PFSK-1 (cell line): ENCODE measurements at regions not wholly inside any gene's neighbourhood (a gene's known extent, or its start where the extent isn't known, plus 50 kb on each side); places are given as distances from the start of the nearest gene placed in this dataset.

Source experiments
- FOXP2 ChIP-seq: optimal IDR thresholded peaks from 2 replicates; pipeline ENCODE3; 2011; ENCODE audit warnings: borderline replicate concordance, control low read depth, inconsistent platforms; ENCODE audit not compliant: insufficient read depth; ENCODE audit errors: extremely low read length, extremely low read depth
- POLR2AphosphoS5 ChIP-seq: IDR thresholded peaks from 2 replicates; pipeline ENCODE4 v1.6.1; 2012; ENCODE audit warnings: low read depth, mild to moderate bottlenecking, control low read depth, low read length, moderate library complexity
- SIN3A ChIP-seq: IDR thresholded peaks from 2 replicates; pipeline ENCODE4 v1.6.1; 2012; ENCODE audit warnings: mild to moderate bottlenecking, low read length, moderate library complexity, borderline replicate concordance; ENCODE audit not compliant: insufficient read depth
- TAF1 ChIP-seq: IDR thresholded peaks from 2 replicates; pipeline ENCODE4 v1.6.1; 2012; ENCODE audit warnings: low read length, control low read depth, borderline replicate concordance; ENCODE audit not compliant: insufficient read depth
- TF ChIP-seq, protein P1 (sequence below), 2 experiments: IDR thresholded peaks; 2 replicates each; pipeline versions ENCODE4 v1.6.1 to v1.8.0; 2011 to 2012; ENCODE audit warnings: low read depth in 2 of 2, low read length in 2 of 2, control low read depth in 1 of 2, inconsistent platforms in 1 of 2, mild to moderate bottlenecking in 1 of 2, moderate library complexity in 1 of 2; ENCODE audit not compliant: insufficient read depth in 1 of 2

DNA sequence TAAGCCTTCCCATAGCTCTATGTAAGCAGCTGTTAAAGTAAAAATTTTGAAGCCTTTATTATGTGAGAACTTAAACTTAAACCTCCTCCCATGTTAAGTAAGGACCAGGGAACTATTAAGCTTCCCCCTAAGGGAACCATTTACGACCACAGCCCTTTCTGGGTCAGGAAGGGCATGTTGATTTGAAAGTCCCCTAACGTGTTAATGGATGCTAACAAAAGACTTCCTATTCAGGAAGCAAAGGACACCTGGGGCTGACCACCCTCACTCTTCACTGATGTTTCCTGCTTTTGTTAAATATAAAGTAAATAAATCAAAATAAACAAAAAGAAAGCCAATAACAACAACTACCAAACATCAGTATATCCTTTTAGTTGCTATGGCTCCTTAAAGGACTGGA lies 170.6 kb upstream of the RFX3 start:
- no peak for TF ChIP-seq POLR2AphosphoS5
- TF ChIP-seq, protein P1, sequence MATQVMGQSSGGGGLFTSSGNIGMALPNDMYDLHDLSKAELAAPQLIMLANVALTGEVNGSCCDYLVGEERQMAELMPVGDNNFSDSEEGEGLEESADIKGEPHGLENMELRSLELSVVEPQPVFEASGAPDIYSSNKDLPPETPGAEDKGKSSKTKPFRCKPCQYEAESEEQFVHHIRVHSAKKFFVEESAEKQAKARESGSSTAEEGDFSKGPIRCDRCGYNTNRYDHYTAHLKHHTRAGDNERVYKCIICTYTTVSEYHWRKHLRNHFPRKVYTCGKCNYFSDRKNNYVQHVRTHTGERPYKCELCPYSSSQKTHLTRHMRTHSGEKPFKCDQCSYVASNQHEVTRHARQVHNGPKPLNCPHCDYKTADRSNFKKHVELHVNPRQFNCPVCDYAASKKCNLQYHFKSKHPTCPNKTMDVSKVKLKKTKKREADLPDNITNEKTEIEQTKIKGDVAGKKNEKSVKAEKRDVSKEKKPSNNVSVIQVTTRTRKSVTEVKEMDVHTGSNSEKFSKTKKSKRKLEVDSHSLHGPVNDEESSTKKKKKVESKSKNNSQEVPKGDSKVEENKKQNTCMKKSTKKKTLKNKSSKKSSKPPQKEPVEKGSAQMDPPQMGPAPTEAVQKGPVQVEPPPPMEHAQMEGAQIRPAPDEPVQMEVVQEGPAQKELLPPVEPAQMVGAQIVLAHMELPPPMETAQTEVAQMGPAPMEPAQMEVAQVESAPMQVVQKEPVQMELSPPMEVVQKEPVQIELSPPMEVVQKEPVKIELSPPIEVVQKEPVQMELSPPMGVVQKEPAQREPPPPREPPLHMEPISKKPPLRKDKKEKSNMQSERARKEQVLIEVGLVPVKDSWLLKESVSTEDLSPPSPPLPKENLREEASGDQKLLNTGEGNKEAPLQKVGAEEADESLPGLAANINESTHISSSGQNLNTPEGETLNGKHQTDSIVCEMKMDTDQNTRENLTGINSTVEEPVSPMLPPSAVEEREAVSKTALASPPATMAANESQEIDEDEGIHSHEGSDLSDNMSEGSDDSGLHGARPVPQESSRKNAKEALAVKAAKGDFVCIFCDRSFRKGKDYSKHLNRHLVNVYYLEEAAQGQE (IDR thresholded peaks at IDR 0.05; ENCODE audit: insufficient read depth in 1 of 2, low read depth in 2 of 2, low read length in 2 of 2), result no peak
- TF ChIP-seq TAF1, result no peak
- no peak for TF ChIP-seq SIN3A
- no peak for TF ChIP-seq FOXP2
